Activated B cell treated with CpG ODN at 0.5 μM for 24 hours (primary cell): ENCODE measurements at regions not wholly inside any gene's neighbourhood (a gene's known extent, or its start where the extent isn't known, plus 50 kb on each side); places are given as distances from the start of the nearest gene placed in this dataset.

Experiments used
- ATAC-seq: fragments of 200-7000 bp; cut with Tn5 transposase; one replicate; pipeline ENCODE4 v1.10.0; 2021; ENCODE audit warnings: low read depth, mild to moderate bottlenecking, moderate library complexity
- CTCF ChIA-PET: fragments of 350-600 bp; sonication (Branson Sonifier 250); formaldehyde crosslinking; loops from one replicate; lab custom pipeline; 2021; ENCODE audit warnings: antibody characterized with exemption; lab: Charles Lee
- POLR2A ChIA-PET: fragments of 350-600 bp; sonication (Branson Sonifier 250); formaldehyde crosslinking; loops from one replicate; lab custom pipeline; 2021; ENCODE audit warnings: antibody characterized with exemption; lab: Charles Lee
- DNase-seq: peaks from one replicate; pipeline ENCODE4 v3.0.0; 2022
- H3K27ac Mint-ChIP-seq: one replicate; pipeline ENCODE4 v1.8.0; 2020; ENCODE audit warnings: mixed read lengths
- H3K27me3 Mint-ChIP-seq: one replicate; pipeline ENCODE4 v1.8.0; 2021; ENCODE audit warnings: mixed read lengths
- H3K36me3 Mint-ChIP-seq: one replicate; pipeline ENCODE4 v1.8.0; 2021; ENCODE audit warnings: low read depth, mixed read lengths
- H3K4me1 Mint-ChIP-seq: one replicate; pipeline ENCODE4 v1.8.0; 2021; ENCODE audit warnings: mixed read lengths
- H3K4me3 Mint-ChIP-seq: one replicate; pipeline ENCODE4 v1.8.0; 2020; ENCODE audit warnings: mild to moderate bottlenecking, mixed read lengths
- H3K9me3 Mint-ChIP-seq: one replicate; pipeline ENCODE4 v1.8.0; 2020; ENCODE audit warnings: mixed read lengths
- intact Hi-C: fragments of 100-400 bp; cut with micrococcal nuclease; formaldehyde crosslinking; loops from one replicate; pipeline ENCODE4 v1.15.1; 2024
- TF ChIP-seq, protein P1 (sequence below): fragments of 200-600 bp; IDR thresholded peaks from one replicate; pipeline ENCODE4 v1.8.0; 2022; ENCODE audit warnings: antibody characterized with exemption, mild to moderate bottlenecking

DNA sequence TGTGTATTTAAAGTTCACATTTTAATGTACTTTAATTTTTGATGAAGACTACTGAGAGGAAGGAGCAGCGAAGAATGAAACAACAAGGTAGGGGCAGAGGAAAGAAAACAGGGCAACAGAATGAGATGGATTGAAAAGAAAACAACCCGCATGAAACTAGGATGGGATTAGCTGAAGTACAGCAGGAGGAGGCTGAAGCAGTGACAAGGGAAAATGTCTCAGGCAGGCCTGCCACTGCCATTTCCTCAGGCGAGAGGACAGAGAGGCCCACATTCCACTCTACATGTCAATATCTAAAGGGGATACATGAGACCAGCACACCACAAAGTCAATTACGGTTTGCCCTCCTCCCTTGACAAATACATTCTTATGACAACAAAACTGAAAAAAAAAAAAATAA is 1703.2 kb downstream of the EFNB2 start:
- Mint-ChIP-seq H3K27me3 (no peaks in the 10 kb centered on the region), H3K36me3 (no peaks in the 10 kb centered on the region), H3K4me3 (no peak overlapping the region), H3K9me3 (no peaks in the 10 kb centered on the region), H3K4me1 (no peaks in the 10 kb centered on the region), H3K27ac (no peak overlapping the region)
- TF ChIP-seq, protein P1, sequence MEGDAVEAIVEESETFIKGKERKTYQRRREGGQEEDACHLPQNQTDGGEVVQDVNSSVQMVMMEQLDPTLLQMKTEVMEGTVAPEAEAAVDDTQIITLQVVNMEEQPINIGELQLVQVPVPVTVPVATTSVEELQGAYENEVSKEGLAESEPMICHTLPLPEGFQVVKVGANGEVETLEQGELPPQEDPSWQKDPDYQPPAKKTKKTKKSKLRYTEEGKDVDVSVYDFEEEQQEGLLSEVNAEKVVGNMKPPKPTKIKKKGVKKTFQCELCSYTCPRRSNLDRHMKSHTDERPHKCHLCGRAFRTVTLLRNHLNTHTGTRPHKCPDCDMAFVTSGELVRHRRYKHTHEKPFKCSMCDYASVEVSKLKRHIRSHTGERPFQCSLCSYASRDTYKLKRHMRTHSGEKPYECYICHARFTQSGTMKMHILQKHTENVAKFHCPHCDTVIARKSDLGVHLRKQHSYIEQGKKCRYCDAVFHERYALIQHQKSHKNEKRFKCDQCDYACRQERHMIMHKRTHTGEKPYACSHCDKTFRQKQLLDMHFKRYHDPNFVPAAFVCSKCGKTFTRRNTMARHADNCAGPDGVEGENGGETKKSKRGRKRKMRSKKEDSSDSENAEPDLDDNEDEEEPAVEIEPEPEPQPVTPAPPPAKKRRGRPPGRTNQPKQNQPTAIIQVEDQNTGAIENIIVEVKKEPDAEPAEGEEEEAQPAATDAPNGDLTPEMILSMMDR, result no peak
- DNase-seq, result no peak
- ChIA-PET CTCF (no interaction called here), POLR2A (no interaction called here)
- intact Hi-C loops, result no loop called here
- ATAC-seq, result no peak

DNA sequence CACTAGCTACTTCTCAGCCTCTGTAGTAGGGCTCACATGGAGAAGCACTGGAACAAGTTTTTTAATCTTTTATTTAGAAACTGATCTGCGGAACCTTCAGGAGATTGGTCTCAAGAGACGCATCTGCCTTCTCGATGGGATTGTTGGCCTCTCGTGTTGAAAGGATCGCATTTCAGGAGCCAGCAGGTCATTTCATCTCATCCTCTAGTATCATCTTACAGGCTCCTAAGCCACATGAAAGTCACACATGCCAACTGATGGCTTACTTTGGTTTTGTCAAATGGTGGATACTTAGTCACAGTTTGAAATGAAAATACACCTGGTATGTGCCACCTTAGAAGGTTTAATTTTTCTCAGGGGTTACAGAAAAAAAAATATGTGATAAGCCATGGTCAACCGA is 1703.6 kb downstream of the EFNB2 start:
- Mint-ChIP-seq H3K4me1 (no peaks in the 10 kb centered on the region), H3K4me3 (no peak overlapping the region), H3K27me3 (no peaks in the 10 kb centered on the region), H3K27ac (no peak overlapping the region), H3K9me3 (no peaks in the 10 kb centered on the region), H3K36me3 (no peaks in the 10 kb centered on the region)
- TF ChIP-seq, protein P1, result no peak
- DNase-seq (no peak), ATAC-seq (no peak)
- intact Hi-C loops, result no loop called here
- POLR2A ChIA-PET, result no interaction called here
- CTCF ChIA-PET, result no interaction called here

DNA sequence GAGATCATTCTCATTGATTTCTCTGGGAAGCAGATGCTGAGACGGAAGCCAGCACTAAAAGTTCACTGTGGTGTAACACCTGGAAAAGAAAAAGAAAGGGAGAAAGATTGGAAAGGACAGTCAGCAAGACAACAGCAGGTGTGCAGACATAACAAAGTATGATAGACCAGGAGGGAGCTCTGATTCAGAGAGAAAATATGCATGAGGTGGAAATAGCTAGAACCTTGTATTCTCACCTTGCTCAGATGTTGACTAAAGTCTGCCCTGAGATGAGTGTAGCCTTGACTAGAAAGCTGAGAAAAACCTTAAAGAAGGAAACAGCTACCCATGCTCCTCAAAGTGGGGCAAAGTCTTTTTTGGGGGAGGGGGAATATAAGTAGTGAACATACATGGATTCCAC is 1711.8 kb downstream of the EFNB2 start:
- Mint-ChIP-seq H3K4me1 (no peaks in the 10 kb centered on the region), H3K36me3 (no peaks in the 10 kb centered on the region), H3K27ac (no peak overlapping the region), H3K27me3 (no peaks in the 10 kb centered on the region), H3K9me3 (peaks cover 17% of the 10 kb centered on the region), H3K4me3 (no peak overlapping the region)
- TF ChIP-seq, protein P1, result no peak
- no peak for DNase-seq
- CTCF ChIA-PET, result no interaction called here
- no peak for ATAC-seq
- POLR2A ChIA-PET, result no interaction called here
- intact Hi-C loops, result no loop called here

DNA sequence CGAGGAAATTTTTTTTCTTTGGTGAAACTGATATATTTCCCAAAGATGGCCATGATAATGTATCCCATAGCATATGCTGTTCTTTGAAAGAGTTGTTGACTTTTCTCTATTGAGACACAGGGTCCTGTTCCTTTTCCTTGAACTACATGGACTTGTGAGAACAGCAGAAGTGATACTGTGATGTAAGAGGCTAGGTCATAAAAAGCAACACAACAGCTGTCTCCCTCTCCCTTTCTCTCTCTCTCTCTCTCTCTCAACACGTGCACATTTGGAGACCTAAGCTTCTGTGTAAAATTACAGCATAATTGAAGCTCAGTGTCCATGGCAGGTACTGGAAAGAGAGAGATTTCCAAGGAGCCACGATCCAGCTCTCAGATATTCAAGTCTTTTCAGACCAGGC is 1712.4 kb downstream of the EFNB2 start:
- peaks cover 17% of the 10 kb centered on the region for H3K9me3 Mint-ChIP-seq
- ChIA-PET CTCF (no interaction called here), POLR2A (no interaction called here)
- H3K4me1 Mint-ChIP-seq, result no peaks in the 10 kb centered on the region
- TF ChIP-seq, protein P1, result no peak
- intact Hi-C loops, result no loop called here
- no peak overlapping the region for H3K4me3 Mint-ChIP-seq
- no peaks in the 10 kb centered on the region for H3K36me3 Mint-ChIP-seq
- H3K27me3 Mint-ChIP-seq, result no peaks in the 10 kb centered on the region
- ATAC-seq, result no peak
- no peak for DNase-seq
- no peak overlapping the region for H3K27ac Mint-ChIP-seq

DNA sequence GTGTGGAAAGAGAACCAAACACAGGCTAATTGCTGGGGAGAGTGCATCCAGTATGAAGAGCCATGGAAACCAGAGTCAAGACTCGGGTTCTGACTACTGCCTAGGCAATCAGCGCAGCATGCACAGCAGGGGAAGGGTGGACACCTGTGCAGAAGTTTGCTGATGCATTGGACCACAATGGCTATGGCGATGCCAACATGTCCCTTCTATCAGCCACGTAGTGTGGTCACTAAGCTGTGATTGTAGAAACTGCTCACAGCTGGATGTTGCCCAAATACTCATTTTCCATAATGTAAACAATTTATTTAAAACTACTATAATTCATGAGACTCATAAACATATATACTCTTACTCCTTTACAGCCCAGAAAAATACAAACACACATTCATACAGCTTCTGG is 1718.2 kb downstream of the EFNB2 start:
- no peaks in the 10 kb centered on the region for H3K36me3 Mint-ChIP-seq
- intact Hi-C loops, result no loop called here
- no peak overlapping the region for H3K4me3 Mint-ChIP-seq
- H3K27me3 Mint-ChIP-seq, result no peaks in the 10 kb centered on the region
- ChIA-PET POLR2A (no interaction called here), CTCF (no interaction called here)
- H3K4me1 Mint-ChIP-seq, result no peaks in the 10 kb centered on the region
- no peak for DNase-seq
- no peak overlapping the region for H3K27ac Mint-ChIP-seq
- TF ChIP-seq, protein P1, result no peak
- no peak for ATAC-seq
- peaks cover 11% of the 10 kb centered on the region for H3K9me3 Mint-ChIP-seq
